Left renal pelvis (tissue), 4 donors: ENCODE measurements at regions not wholly inside any gene's neighbourhood (a gene's known extent, or its start where the extent isn't known, plus 50 kb on each side); places are given as distances from the start of the nearest gene placed in this dataset.

ENCODE experiments used
- DNase-seq, 4 donors: peaks; one replicate each; pipeline ENCODE4 v3.0.0-alpha.2; 2013; ENCODE audit warnings: low read depth in 4 of 4, low spot score in 3 of 4

GRCh38 chr11:109791337-109791736 lies 301.9 kb upstream of the ZC3H12C start:
- no peak for DNase-seq

GRCh38 chr11:109794501-109794900 lies 298.7 kb upstream of the ZC3H12C start:
- no peak for DNase-seq

DNA sequence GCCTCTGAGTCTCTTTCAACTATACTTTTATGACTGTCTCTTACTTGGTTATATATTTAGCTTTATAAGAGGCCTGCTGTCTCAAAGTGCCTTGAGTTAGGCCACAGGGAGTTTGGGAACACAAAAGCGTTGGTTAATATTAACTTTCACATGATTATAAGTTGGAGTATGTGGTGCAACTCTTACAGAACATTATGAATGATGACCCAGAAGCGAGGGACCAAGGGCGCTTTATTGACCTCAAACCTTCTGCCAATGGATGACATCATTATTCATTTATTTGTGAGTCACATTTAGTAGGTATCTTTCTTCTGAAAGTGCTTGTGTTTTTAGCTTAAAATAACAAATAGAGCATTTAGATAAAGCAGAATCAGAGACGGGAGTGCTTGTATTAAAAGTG lies 298.0 kb upstream of the ZC3H12C start:
- DNase-seq = no peak

DNA sequence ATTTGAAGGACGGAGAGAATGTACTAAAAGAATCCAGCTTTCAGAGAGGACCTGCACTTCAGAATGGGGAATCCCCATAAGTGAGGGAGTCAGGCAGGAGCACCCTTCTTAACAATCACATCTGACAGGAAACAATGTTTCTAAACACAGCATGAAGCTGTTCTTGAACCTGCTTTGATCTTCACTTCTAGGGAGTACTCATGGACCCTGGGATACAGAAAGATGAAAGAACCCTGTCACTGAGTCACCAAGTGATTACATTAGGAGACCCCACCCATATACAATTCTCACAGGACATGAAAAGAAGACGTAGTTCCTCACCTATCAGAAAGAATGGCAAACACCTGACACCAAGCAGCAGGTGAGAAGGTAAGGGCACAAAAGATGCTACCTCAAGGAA lies 296.9 kb upstream of the ZC3H12C start:
- no peak for DNase-seq

GRCh38 chr11:109798521-109798920 lies 294.7 kb upstream of the ZC3H12C start:
- DNase-seq = no peak

- no peak for DNase-seq
Observed at GRCh38 chr11:109799604-109800003, 293.6 kb upstream of the ZC3H12C start.

DNA sequence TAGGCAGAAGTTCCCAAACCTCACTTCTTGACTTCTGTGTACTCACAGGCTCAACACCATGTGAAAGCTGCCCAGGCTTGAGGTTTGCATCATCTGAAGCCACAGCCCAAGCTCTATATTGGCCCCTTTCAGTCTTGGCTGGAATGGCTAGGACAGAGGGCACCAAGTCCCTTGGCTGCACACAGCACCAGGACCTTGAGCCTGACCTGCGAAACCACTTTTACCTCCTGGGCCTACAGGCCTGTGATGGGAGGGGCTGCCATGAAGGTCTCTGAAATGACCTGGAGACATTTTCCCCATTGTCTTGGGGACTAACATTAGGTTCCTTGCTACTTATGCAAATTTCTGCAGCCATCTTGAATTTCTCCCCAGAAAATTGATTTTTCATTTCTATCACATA lies 288.3 kb upstream of the ZC3H12C start:
- DNase-seq = no peak

DNA sequence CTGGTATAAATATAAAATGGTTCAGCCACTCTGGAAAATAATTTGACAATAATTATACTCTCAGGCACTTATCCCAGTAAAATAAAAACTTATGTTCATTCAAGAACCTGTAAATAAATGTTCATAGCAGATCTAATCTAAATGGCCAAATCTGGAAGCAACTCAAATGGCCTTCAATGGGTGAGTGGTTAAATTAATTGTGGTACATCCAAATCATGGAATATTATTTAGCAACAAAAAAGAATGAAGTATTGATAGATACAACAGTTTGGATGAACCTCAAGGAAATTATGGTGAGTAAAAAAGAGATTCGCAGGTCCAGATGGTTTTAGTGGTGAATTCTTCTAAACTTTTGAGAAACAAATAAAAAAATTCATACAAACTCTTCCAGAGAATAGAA lies 287.0 kb upstream of the ZC3H12C start:
- DNase-seq = no peak

- no peak for DNase-seq
Observed at GRCh38 chr11:109808569-109808968, 284.6 kb upstream of the ZC3H12C start.

DNA sequence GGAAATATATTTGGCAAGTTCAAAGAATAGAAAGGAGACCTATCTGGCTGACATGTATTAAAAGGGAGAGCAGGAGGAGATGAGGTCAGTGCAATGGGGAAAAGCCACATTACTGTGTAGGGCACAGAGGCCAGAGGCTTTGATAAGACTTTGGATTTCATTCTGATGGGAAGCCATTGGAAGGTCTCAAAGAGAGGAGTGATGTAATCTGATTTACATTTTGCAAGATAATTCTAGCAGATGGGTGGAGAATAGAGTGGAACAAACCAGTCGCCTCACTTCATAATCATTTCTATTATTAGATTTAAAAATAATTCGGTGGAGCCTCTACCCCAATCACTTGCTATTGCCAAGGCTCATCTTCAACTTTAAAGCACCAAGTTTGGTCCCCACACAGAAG lies 278.4 kb upstream of the ZC3H12C start:
- DNase-seq = no peak

DNA sequence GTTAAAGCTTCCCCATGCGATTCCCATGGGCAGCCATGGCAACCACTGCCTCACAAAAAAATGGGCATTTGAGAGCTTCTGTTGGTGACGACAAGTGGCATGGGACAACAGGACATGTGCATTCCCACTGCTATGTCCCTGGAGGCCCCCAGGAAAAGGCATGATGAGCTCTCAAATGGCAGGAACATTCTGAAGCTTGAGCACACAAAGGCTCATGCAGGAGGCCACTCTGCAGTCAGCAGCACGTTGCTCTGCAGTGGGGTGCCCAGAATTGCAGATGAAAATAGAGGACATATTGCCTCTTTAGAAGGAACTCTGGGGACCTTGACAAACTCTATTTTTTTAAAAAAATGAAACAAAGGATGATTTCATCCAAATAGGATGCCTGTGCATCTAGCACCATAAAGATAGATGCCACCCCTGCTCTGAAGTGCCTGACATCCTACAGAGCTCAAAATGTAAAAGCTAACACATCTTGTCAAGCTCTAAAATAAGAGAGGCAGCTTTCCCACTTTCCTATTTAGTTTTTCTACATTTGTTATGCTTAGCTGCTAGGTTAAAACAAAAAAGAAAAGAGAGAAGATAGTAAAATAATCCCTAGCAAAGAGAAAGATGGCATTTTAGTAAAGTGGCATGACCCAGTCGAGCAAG lies 277.6 kb upstream of the ZC3H12C start:
- no peak for DNase-seq

DNA sequence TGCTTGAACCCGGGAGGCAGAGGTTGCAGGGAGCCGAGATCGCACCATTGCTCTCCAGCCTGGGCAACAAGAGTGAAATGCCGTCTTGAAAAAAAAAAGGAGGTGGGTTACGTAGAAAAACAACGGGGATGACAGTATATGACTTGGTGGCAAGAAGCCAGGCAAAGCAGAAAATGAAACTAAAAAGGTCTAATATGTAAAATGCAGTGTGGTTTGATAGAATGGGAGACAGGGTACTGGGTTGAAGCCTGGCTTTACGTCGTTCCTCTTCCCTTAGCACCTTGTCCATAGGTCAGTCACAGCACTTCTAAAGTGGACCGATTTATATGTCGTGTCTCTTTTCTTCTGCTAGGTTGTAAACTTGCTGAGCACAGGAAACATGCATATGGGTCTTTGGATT lies 274.9 kb upstream of the ZC3H12C start:
- no peak for DNase-seq

DNA sequence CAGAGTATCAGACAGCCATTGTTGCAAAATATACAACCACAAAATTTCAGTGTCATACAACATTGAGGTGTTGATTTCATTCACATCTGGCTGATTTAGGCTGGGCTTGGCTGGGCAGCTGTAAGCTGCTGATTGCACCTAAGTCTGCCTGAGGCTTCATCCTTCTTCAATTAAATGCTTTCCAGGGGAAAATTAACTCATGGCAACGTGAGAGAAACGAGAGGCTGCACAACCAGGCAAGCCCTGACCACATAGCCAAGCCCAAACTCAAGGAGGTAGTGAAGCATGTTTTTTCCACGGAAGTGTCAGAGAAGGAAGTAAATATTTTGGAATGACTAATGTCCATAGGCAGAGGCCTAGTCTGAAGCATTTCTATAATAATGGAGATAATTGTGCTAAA lies 273.8 kb upstream of the ZC3H12C start:
- DNase-seq = no peak

DNA sequence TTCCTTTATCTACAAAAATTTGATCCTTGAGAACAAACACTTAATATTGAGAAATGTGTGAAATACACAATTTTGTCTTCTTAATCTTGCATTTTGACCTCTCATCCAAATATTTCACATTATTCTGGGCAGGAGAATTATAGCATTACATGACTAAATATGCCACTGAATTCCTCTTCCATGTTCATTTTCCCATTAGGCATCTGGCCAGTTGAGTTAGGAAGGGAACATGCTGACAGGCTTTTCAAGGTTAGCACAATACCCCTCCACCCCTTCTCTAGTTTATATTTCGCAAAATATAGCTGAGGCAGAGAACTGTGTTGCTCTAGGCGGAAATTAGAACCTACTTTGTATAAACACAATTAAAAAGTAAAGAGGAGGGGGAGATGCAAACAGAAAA lies 271.7 kb upstream of the ZC3H12C start:
- DNase-seq = no peak

DNA sequence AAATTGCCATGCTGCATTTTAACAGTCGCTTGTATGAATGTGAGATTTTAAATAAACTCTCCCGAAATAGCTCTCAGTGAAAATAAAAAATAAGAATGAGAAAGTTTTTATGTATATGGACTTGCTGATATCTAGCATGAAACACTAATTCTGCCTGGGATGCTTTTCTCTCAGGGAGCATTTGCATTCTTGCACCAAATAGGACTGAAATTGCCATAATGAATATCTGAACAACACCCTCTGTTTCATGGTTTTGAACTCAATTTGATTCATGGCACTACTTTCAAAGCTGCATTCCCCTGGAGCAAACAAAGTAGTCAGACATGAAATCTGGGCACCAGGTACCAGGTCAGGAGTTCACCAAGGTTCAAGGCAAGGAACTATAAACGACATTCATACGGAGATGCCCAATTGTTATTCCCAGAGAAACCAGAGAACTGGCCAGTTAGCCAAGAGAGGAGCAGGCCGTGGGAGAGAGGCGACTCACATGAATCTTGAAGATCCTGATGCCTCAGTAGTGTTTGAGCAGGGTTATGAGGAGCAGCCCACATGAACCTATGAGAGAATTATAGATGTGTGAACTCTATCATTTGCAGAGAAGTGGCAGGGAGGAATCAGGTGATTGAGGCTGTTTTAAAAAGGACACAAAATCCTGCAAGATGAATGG lies 270.6 kb upstream of the ZC3H12C start:
- DNase-seq = no peak

DNA sequence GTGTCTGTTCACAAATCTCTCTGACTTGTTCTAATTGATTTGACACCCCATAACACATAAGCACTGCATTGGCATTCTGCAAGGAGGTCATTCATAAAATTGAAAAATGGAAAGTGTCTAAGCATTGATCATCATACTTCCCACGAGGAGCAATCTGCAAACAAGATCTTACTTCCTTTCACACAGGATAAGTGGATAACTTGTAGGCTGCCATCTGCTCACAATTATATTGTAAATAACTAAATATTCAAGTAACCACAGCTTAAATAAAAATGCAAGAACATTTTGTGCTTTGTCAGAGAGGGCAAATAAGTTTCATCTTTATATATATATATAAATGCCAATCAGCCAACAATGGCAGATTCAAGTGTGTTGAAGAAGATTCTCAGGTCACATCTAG lies 264.8 kb upstream of the ZC3H12C start:
- DNase-seq = no peak

- no peak for DNase-seq
Observed at GRCh38 chr11:109838026-109838425, 255.2 kb upstream of the ZC3H12C start.

DNA sequence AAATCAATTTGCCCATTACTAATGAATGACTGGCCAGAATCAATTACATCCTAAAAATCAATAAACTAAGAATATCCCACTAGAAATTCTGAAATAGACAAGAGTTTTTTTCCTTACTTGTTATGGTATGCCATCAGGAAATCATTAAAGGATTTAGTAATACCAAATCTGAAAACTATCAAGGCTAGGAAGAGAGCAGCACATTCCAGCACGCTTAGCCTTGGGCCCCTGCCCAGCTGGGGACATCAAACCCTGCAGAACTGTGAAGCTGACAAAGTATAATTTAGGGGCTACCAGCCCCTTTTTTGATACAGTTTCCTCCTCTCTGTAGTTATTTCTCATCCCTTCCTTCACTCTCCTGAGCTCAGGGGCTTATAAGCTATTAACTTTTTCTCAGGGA lies 247.8 kb upstream of the ZC3H12C start:
- no peak for DNase-seq

- no peak for DNase-seq
Observed at GRCh38 chr11:109847621-109848020, 245.6 kb upstream of the ZC3H12C start.

- DNase-seq = no peak
Observed at GRCh38 chr11:109849051-109849450, 244.1 kb upstream of the ZC3H12C start.

DNA sequence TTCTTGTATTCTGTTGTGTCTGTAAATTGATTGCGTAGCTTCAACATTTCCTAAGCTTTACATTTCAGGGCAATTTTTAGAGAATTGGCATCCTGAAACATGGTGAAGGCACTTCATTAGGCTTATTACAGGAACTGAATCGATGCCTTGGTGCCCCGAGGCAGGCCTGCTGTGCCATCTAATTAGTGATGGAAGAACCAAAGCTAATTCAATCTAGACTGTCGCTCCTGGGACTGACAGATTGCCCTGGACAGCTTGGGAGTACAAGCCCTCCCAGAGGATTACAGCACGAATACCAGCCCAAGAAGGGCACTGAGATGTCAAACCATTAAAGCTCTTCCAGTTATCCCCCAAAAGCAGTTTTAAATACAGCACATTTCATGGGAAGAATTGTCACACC lies 243.2 kb upstream of the ZC3H12C start:
- DNase-seq = no peak

- no peak for DNase-seq
Observed at GRCh38 chr11:109851780-109852390, 241.3 kb upstream of the ZC3H12C start.
